Mesothelial cell of epicardium (in vitro differentiated cells): ENCODE measurements at regions not wholly inside any gene's neighbourhood (a gene's known extent, or its start where the extent isn't known, plus 50 kb on each side); places are given as distances from the start of the nearest gene placed in this dataset.

Source experiments
- DNase-seq, 2 experiments: peaks; one replicate each; pipeline ENCODE4 v3.0.0; 2021; ENCODE audit warnings: low spot score in 2 of 2; ENCODE audit not compliant: unreplicated experiment in 2 of 2
- H3K27ac Mint-ChIP-seq: 2 replicates; pipeline ENCODE4 v1.8.0; 2021; ENCODE audit warnings: mixed read lengths
- H3K27me3 Mint-ChIP-seq: 2 replicates; pipeline ENCODE4 v1.8.0; 2021; ENCODE audit warnings: low read depth, mixed read lengths
- H3K36me3 Mint-ChIP-seq: 2 replicates; pipeline ENCODE4 v1.8.0; 2021; ENCODE audit warnings: mixed read lengths
- H3K4me1 Mint-ChIP-seq: 2 replicates; pipeline ENCODE4 v1.8.0; 2021; ENCODE audit warnings: mixed read lengths
- H3K4me3 Mint-ChIP-seq: 2 replicates; pipeline ENCODE4 v1.8.0; 2021; ENCODE audit warnings: mild to moderate bottlenecking, moderate library complexity, mixed read lengths
- H3K9me3 Mint-ChIP-seq: 2 replicates; pipeline ENCODE4 v1.8.0; 2021; ENCODE audit warnings: mixed read lengths
- CTCF ChIP-seq: fragments of 200-600 bp; sonication (generic); IDR thresholded peaks from one replicate; pipeline ENCODE4 v1.5.0; 2021; ENCODE audit warnings: antibody characterized with exemption; ENCODE audit not compliant: unreplicated experiment

- H3K27ac Mint-ChIP-seq = no peak overlapping the region
- H3K4me1 Mint-ChIP-seq = no peaks in the 10 kb centered on the region
- H3K27me3 Mint-ChIP-seq = peaks cover 86% of the 10 kb centered on the region
- H3K36me3 Mint-ChIP-seq = no peaks in the 10 kb centered on the region
- no peaks in the 10 kb centered on the region for H3K9me3 Mint-ChIP-seq
- H3K4me3 Mint-ChIP-seq = no peak overlapping the region
- DNase-seq = no peak
- TF ChIP-seq CTCF = no peak
Measured at GRCh38 chr15:96402403-96402802, 71.9 kb downstream of the NR2F2 start.

GRCh38 chr15:96403071-96403470 is 72.6 kb downstream of the NR2F2 start:
- no peak for TF ChIP-seq CTCF
- no peaks in the 10 kb centered on the region for H3K36me3 Mint-ChIP-seq
- DNase-seq = no peak
- H3K9me3 Mint-ChIP-seq = no peaks in the 10 kb centered on the region
- H3K27ac Mint-ChIP-seq = no peak overlapping the region
- no peak overlapping the region for H3K4me3 Mint-ChIP-seq
- H3K27me3 Mint-ChIP-seq = peaks cover 87% of the 10 kb centered on the region
- H3K4me1 Mint-ChIP-seq = no peaks in the 10 kb centered on the region

GRCh38 chr15:96403932-96404331 is 73.4 kb downstream of the NR2F2 start:
- H3K9me3 Mint-ChIP-seq = no peaks in the 10 kb centered on the region
- no peak overlapping the region for H3K27ac Mint-ChIP-seq
- no peak overlapping the region for H3K4me3 Mint-ChIP-seq
- peaks cover 87% of the 10 kb centered on the region for H3K27me3 Mint-ChIP-seq
- H3K4me1 Mint-ChIP-seq = peaks cover 4% of the 10 kb centered on the region
- no peaks in the 10 kb centered on the region for H3K36me3 Mint-ChIP-seq
- no peak for TF ChIP-seq CTCF
- no peak for DNase-seq

GRCh38 chr15:96404560-96404959 is 74.1 kb downstream of the NR2F2 start:
- no peak overlapping the region for H3K4me3 Mint-ChIP-seq
- DNase-seq = no peak
- no peaks in the 10 kb centered on the region for H3K36me3 Mint-ChIP-seq
- H3K4me1 Mint-ChIP-seq = peaks cover 8% of the 10 kb centered on the region
- no peak overlapping the region for H3K27ac Mint-ChIP-seq
- TF ChIP-seq CTCF = no peak
- H3K9me3 Mint-ChIP-seq = no peaks in the 10 kb centered on the region
- peaks cover 88% of the 10 kb centered on the region for H3K27me3 Mint-ChIP-seq

GRCh38 chr15:96406291-96406690 is 75.8 kb downstream of the NR2F2 start:
- DNase-seq = no peak
- Mint-ChIP-seq H3K9me3 (no peaks in the 10 kb centered on the region), H3K27ac (no peak overlapping the region), H3K4me3 (no peak overlapping the region), H3K36me3 (no peaks in the 10 kb centered on the region), H3K4me1 (peaks cover 13% of the 10 kb centered on the region), H3K27me3 (peaks cover 92% of the 10 kb centered on the region)
- TF ChIP-seq CTCF = no peak

- H3K4me3 Mint-ChIP-seq = no peak overlapping the region
- no peak for TF ChIP-seq CTCF
- peaks cover 13% of the 10 kb centered on the region for H3K4me1 Mint-ChIP-seq
- H3K36me3 Mint-ChIP-seq = no peaks in the 10 kb centered on the region
- no peak for DNase-seq
- H3K9me3 Mint-ChIP-seq = no peaks in the 10 kb centered on the region
- H3K27me3 Mint-ChIP-seq = peaks cover 94% of the 10 kb centered on the region
- H3K27ac Mint-ChIP-seq = no peak overlapping the region
Measured at GRCh38 chr15:96406701-96407100, 76.2 kb downstream of the NR2F2 start.
